Muscle layer of duodenum (tissue), 2 donors: ENCODE measurements at regions not wholly inside any gene's neighbourhood (a gene's known extent, or its start where the extent isn't known, plus 50 kb on each side); places are given as distances from the start of the nearest gene placed in this dataset.

Experiments
- H3K27ac ChIP-seq: one replicate; pipeline ENCODE4 v1.7.0; 2013; ENCODE audit warnings: mild to moderate bottlenecking, low read length
- H3K27me3 ChIP-seq: one replicate; pipeline ENCODE4 v1.7.0; 2013; ENCODE audit warnings: low read depth, mild to moderate bottlenecking, control low read depth, low read length
- H3K36me3 ChIP-seq, 2 donors: one replicate each; pipeline ENCODE4 v1.7.0; 2013; ENCODE audit warnings: low read length in 2 of 2, control low read depth in 1 of 2, mild to moderate bottlenecking in 1 of 2; ENCODE audit not compliant: insufficient read depth in 2 of 2, control insufficient read depth in 1 of 2
- H3K4me1 ChIP-seq, 2 donors: one replicate each; pipeline ENCODE4 v1.7.0; 2013; ENCODE audit warnings: low read length in 2 of 2, mild to moderate bottlenecking in 2 of 2, control low read depth in 1 of 2, moderate library complexity in 1 of 2; ENCODE audit not compliant: insufficient read depth in 2 of 2, control insufficient read depth in 1 of 2
- H3K4me3 ChIP-seq, 2 donors: one replicate each; pipeline ENCODE4 v1.7.0; 2013; ENCODE audit warnings: low read length in 2 of 2, low read depth in 1 of 2, mild to moderate bottlenecking in 1 of 2
- H3K9me3 ChIP-seq, 2 donors: one replicate each; pipeline ENCODE4 v1.7.0; 2013; ENCODE audit warnings: low read length in 2 of 2, control low read depth in 1 of 2, mild to moderate bottlenecking in 1 of 2; ENCODE audit not compliant: control insufficient read depth in 1 of 2
- donor health status: healthy.

GRCh38 chr1:239164451-239165180, 221.8 kb upstream of the CHRM3 start:
- Histone ChIP-seq H3K27me3 (no peaks in the 10 kb centered on the region), H3K4me1 (no peaks in the 10 kb centered on the region), H3K4me3 (no peak overlapping the region), H3K36me3 (no peaks in the 10 kb centered on the region), H3K9me3 (peaks cover under 1 to 5% of the 10 kb centered on the region in 2 donors), H3K27ac (no peak overlapping the region)

GRCh38 chr1:239155466-239156091, 230.8 kb upstream of the CHRM3 start:
- Histone ChIP-seq H3K36me3 (no peaks in the 10 kb centered on the region), H3K4me3 (no peak overlapping the region), H3K27ac (no peak overlapping the region), H3K27me3 (no peaks in the 10 kb centered on the region), H3K9me3 (no peaks in the 10 kb centered on the region), H3K4me1 (no peaks in the 10 kb centered on the region)

- no peaks in the 10 kb centered on the region for H3K4me1 ChIP-seq
- no peak overlapping the region for H3K27ac ChIP-seq
- no peak overlapping the region for H3K4me3 ChIP-seq
- H3K27me3 ChIP-seq, result no peaks in the 10 kb centered on the region
- H3K36me3 ChIP-seq, result no peaks in the 10 kb centered on the region
- H3K9me3 ChIP-seq, result no peaks in the 10 kb centered on the region
Observed at GRCh38 chr1:239151937-239152336, 234.4 kb upstream of the CHRM3 start.

GRCh38 chr1:239140968-239141367, 245.4 kb upstream of the CHRM3 start:
- Histone ChIP-seq H3K4me3 (no peak overlapping the region), H3K27me3 (no peaks in the 10 kb centered on the region), H3K9me3 (no peaks in the 10 kb centered on the region), H3K36me3 (no peaks in the 10 kb centered on the region), H3K4me1 (no peaks in the 10 kb centered on the region), H3K27ac (no peak overlapping the region)

GRCh38 chr1:239139801-239140200, 246.6 kb upstream of the CHRM3 start:
- no peak overlapping the region for H3K4me3 ChIP-seq
- H3K36me3 ChIP-seq, result no peaks in the 10 kb centered on the region
- no peaks in the 10 kb centered on the region for H3K27me3 ChIP-seq
- H3K27ac ChIP-seq, result no peak overlapping the region
- no peaks in the 10 kb centered on the region for H3K9me3 ChIP-seq
- H3K4me1 ChIP-seq, result no peaks in the 10 kb centered on the region

- H3K4me3 ChIP-seq, result no peak overlapping the region
- H3K36me3 ChIP-seq, result no peaks in the 10 kb centered on the region
- no peaks in the 10 kb centered on the region for H3K9me3 ChIP-seq
- no peaks in the 10 kb centered on the region for H3K4me1 ChIP-seq
- H3K27ac ChIP-seq, result no peak overlapping the region
- no peaks in the 10 kb centered on the region for H3K27me3 ChIP-seq
Observed at GRCh38 chr1:239128541-239128940, 257.8 kb upstream of the CHRM3 start.

GRCh38 chr1:239126884-239127283, 259.5 kb upstream of the CHRM3 start:
- Histone ChIP-seq H3K4me1 (no peaks in the 10 kb centered on the region), H3K36me3 (no peaks in the 10 kb centered on the region), H3K27me3 (no peaks in the 10 kb centered on the region), H3K9me3 (no peaks in the 10 kb centered on the region), H3K4me3 (no peak overlapping the region), H3K27ac (no peak overlapping the region)

GRCh38 chr1:239125893-239126292, 260.5 kb upstream of the CHRM3 start:
- Histone ChIP-seq H3K27ac (no peak overlapping the region), H3K36me3 (no peaks in the 10 kb centered on the region), H3K9me3 (no peaks in the 10 kb centered on the region), H3K27me3 (no peaks in the 10 kb centered on the region), H3K4me1 (no peaks in the 10 kb centered on the region), H3K4me3 (no peak overlapping the region)

- H3K9me3 ChIP-seq, result no peaks in the 10 kb centered on the region
- H3K4me1 ChIP-seq, result no peaks in the 10 kb centered on the region
Observed at GRCh38 chr1:239125027-239125426, 261.3 kb upstream of the CHRM3 start.

GRCh38 chr1:239123260-239123659, 263.1 kb upstream of the CHRM3 start:
- H3K9me3 ChIP-seq, result no peaks in the 10 kb centered on the region
- no peak overlapping the region for H3K27ac ChIP-seq
- no peak overlapping the region for H3K4me3 ChIP-seq
- H3K27me3 ChIP-seq, result no peaks in the 10 kb centered on the region
- H3K36me3 ChIP-seq, result no peaks in the 10 kb centered on the region
- no peaks in the 10 kb centered on the region for H3K4me1 ChIP-seq

More at GRCh38 chr1:239125027-239125426, 261.3 kb upstream of the CHRM3 start:
- H3K27ac ChIP-seq, result no peak overlapping the region
- no peak overlapping the region for H3K4me3 ChIP-seq
- H3K27me3 ChIP-seq, result no peaks in the 10 kb centered on the region
- no peaks in the 10 kb centered on the region for H3K36me3 ChIP-seq

GRCh38 chr1:239112101-239112935, 274.1 kb upstream of the CHRM3 start:
- Histone ChIP-seq H3K4me3 (no peak overlapping the region), H3K9me3 (no peaks in the 10 kb centered on the region), H3K36me3 (no peaks in the 10 kb centered on the region), H3K4me1 (no peaks in the 10 kb centered on the region), H3K27me3 (no peaks in the 10 kb centered on the region), H3K27ac (no peak overlapping the region)
